Astrocyte (in vitro differentiated cells and primary cell): ENCODE measurements at regions not wholly inside any gene's neighbourhood (a gene's known extent, or its start where the extent isn't known, plus 50 kb on each side); places are given as distances from the start of the nearest gene placed in this dataset.

Source experiments
- DNase-seq: peaks from one replicate; pipeline ENCODE4 v3.0.0-alpha.2; 2010; ENCODE audit warnings: low read depth
- FAIRE-seq: peaks from 2 replicates; lab custom pipeline; 2011; peaks lifted over from hg19 to GRCh38; lab: Jason Lieb, UNC
- H2AFZ ChIP-seq: 2 replicates; pipeline ENCODE4 v1.6.0; 2012; ENCODE audit warnings: low read depth, low read length, inconsistent platforms
- H3K27ac ChIP-seq: 2 replicates; pipeline ENCODE4 v1.5.1; 2011; ENCODE audit warnings: low read depth, low read length, inconsistent platforms
- H3K27me3 ChIP-seq: 2 replicates; pipeline ENCODE4 v1.6.0; 2011; ENCODE audit warnings: low read length, inconsistent platforms; ENCODE audit not compliant: insufficient read depth
- H3K36me3 ChIP-seq: 2 replicates; pipeline ENCODE4 v1.5.1; 2011; ENCODE audit warnings: low read length, inconsistent platforms; ENCODE audit not compliant: insufficient read depth
- H3K4me1 ChIP-seq: 2 replicates; pipeline ENCODE4 v1.5.1; 2011; ENCODE audit warnings: low read length, inconsistent platforms; ENCODE audit not compliant: insufficient read depth
- H3K4me2 ChIP-seq: 2 replicates; pipeline ENCODE4 v1.6.0; 2012; ENCODE audit warnings: low read length, inconsistent platforms
- H3K4me3 ChIP-seq: 2 replicates; pipeline ENCODE4 v1.5.1; 2011; ENCODE audit warnings: low read depth, mild to moderate bottlenecking, low read length, inconsistent platforms; ENCODE audit not compliant: insufficient read depth
- H3K79me2 ChIP-seq: 2 replicates; pipeline ENCODE4 v1.6.0; 2012; ENCODE audit warnings: mild to moderate bottlenecking, low read length, inconsistent platforms; ENCODE audit not compliant: insufficient read depth
- H3K9ac ChIP-seq: 2 replicates; pipeline ENCODE4 v1.6.0; 2012; ENCODE audit warnings: mild to moderate bottlenecking, low read length, inconsistent platforms
- H3K9me3 ChIP-seq: 2 replicates; pipeline ENCODE4 v1.5.1; 2012; ENCODE audit warnings: low read depth, mild to moderate bottlenecking, low read length, inconsistent platforms; ENCODE audit not compliant: insufficient read depth
- H4K20me1 ChIP-seq: 2 replicates; pipeline ENCODE4 v1.6.0; 2012; ENCODE audit warnings: low read length, inconsistent platforms; ENCODE audit not compliant: insufficient read depth
- H3K27ac Mint-ChIP-seq: one replicate; pipeline ENCODE4 v1.8.0; 2021; ENCODE audit warnings: mild to moderate bottlenecking, mixed read lengths; ENCODE audit not compliant: unreplicated experiment
- H3K27me3 Mint-ChIP-seq: one replicate; pipeline ENCODE4 v1.8.0; 2021; ENCODE audit warnings: low read depth, mixed read lengths; ENCODE audit not compliant: unreplicated experiment
- H3K36me3 Mint-ChIP-seq: one replicate; pipeline ENCODE4 v1.8.0; 2021; ENCODE audit warnings: low read depth, mixed read lengths; ENCODE audit not compliant: unreplicated experiment
- H3K4me1 Mint-ChIP-seq: one replicate; pipeline ENCODE4 v1.8.0; 2021; ENCODE audit warnings: low read depth, mixed read lengths; ENCODE audit not compliant: unreplicated experiment
- H3K4me3 Mint-ChIP-seq: one replicate; pipeline ENCODE4 v1.8.0; 2021; ENCODE audit warnings: mild to moderate bottlenecking, moderate library complexity, mixed read lengths; ENCODE audit not compliant: unreplicated experiment
- H3K9me3 Mint-ChIP-seq: one replicate; pipeline ENCODE4 v1.8.0; 2021; ENCODE audit warnings: mild to moderate bottlenecking, mixed read lengths; ENCODE audit not compliant: unreplicated experiment
- CTCF ChIP-seq: IDR thresholded peaks from 2 replicates; pipeline ENCODE4 v1.5.1; 2011; ENCODE audit warnings: low read depth, mild to moderate bottlenecking, inconsistent platforms, low read length, moderate library complexity; ENCODE audit not compliant: insufficient read depth
- EZH2 ChIP-seq: IDR thresholded peaks from 2 replicates; pipeline ENCODE4 v1.6.1; 2012; ENCODE audit warnings: mild to moderate bottlenecking, low read length, inconsistent platforms; ENCODE audit not compliant: insufficient read depth

- no peak overlapping the region for H3K4me3 Mint-ChIP-seq
- FAIRE-seq (no peak), DNase-seq (no peak)
- Histone ChIP-seq H2AFZ (no peak overlapping the region), H3K27ac (no peak overlapping the region), H3K9ac (no peak overlapping the region), H3K36me3 (no peaks in the 10 kb centered on the region), H3K9me3 (peaks cover 5% of the 10 kb centered on the region), H3K27me3 (no peaks in the 10 kb centered on the region), H3K4me2 (no peak overlapping the region), H4K20me1 (no peaks in the 10 kb centered on the region), H3K4me3 (no peak overlapping the region), H3K79me2 (no peaks in the 10 kb centered on the region), H3K4me1 (no peaks in the 10 kb centered on the region)
- no peaks in the 10 kb centered on the region for H3K9me3 Mint-ChIP-seq
- H3K27me3 Mint-ChIP-seq, result no peaks in the 10 kb centered on the region
- no peaks in the 10 kb centered on the region for H3K4me1 Mint-ChIP-seq
- no peak overlapping the region for H3K27ac Mint-ChIP-seq
- H3K36me3 Mint-ChIP-seq, result no peaks in the 10 kb centered on the region
- no peak for TF ChIP-seq CTCF
- TF ChIP-seq EZH2, result no peak
Measured at GRCh38 chr22:34243023-34243422, 322.7 kb upstream of the LARGE1 start.

- no peak overlapping the region for H3K9ac ChIP-seq
- no peaks in the 10 kb centered on the region for H3K9me3 ChIP-seq
- no peaks in the 10 kb centered on the region for H3K4me1 ChIP-seq
- no peak overlapping the region for H3K27ac Mint-ChIP-seq
- DNase-seq (no peak), FAIRE-seq (no peak)
- no peaks in the 10 kb centered on the region for H3K27me3 Mint-ChIP-seq
- no peak overlapping the region for H3K4me3 Mint-ChIP-seq
- H3K4me2 ChIP-seq, result no peak overlapping the region
- no peaks in the 10 kb centered on the region for H3K4me1 Mint-ChIP-seq
- TF ChIP-seq CTCF (no peak), EZH2 (no peak)
- no peaks in the 10 kb centered on the region for H3K36me3 ChIP-seq
- no peaks in the 10 kb centered on the region for H4K20me1 ChIP-seq
- no peaks in the 10 kb centered on the region for H3K36me3 Mint-ChIP-seq
- H3K27ac ChIP-seq, result no peak overlapping the region
- no peaks in the 10 kb centered on the region for H3K79me2 ChIP-seq
- peaks cover 3% of the 10 kb centered on the region for H3K9me3 Mint-ChIP-seq
- H3K4me3 ChIP-seq, result no peak overlapping the region
- no peaks in the 10 kb centered on the region for H3K27me3 ChIP-seq
- no peak overlapping the region for H2AFZ ChIP-seq
Measured at GRCh38 chr22:34255042-34255441, 334.8 kb upstream of the LARGE1 start.

- no peak overlapping the region for H3K27ac Mint-ChIP-seq
- H3K4me1 ChIP-seq, result no peaks in the 10 kb centered on the region
- peaks cover 2% of the 10 kb centered on the region for H3K9me3 ChIP-seq
Measured at GRCh38 chr22:34278121-34278520, 357.8 kb upstream of the LARGE1 start.

More at GRCh38 chr22:34278121-34278520, 357.8 kb upstream of the LARGE1 start:
- no peak overlapping the region for H3K4me2 ChIP-seq
- no peaks in the 10 kb centered on the region for H3K79me2 ChIP-seq
- H3K9me3 Mint-ChIP-seq, result no peaks in the 10 kb centered on the region
- no peaks in the 10 kb centered on the region for H3K27me3 ChIP-seq
- no peak for TF ChIP-seq EZH2
- TF ChIP-seq CTCF, result no peak
- H3K36me3 Mint-ChIP-seq, result no peaks in the 10 kb centered on the region
- no peak overlapping the region for H3K4me3 ChIP-seq
- H3K27me3 Mint-ChIP-seq, result peaks cover 2% of the 10 kb centered on the region
- H3K4me3 Mint-ChIP-seq, result no peak overlapping the region
- no peaks in the 10 kb centered on the region for H3K36me3 ChIP-seq
- FAIRE-seq (no peak), DNase-seq (no peak)
- no peak overlapping the region for H2AFZ ChIP-seq
- no peak overlapping the region for H3K27ac ChIP-seq
- H4K20me1 ChIP-seq, result no peaks in the 10 kb centered on the region
- no peak overlapping the region for H3K9ac ChIP-seq
- H3K4me1 Mint-ChIP-seq, result no peaks in the 10 kb centered on the region
